GM12878 (cell line): ENCODE measurements at regions not wholly inside any gene's neighbourhood (a gene's known extent, or its start where the extent isn't known, plus 50 kb on each side); places are given as distances from the start of the nearest gene placed in this dataset.

Source experiments
- ATAC-seq: fragments of 200-7000 bp; cut with Tn5 transposase; 3 replicates; pipeline ENCODE4 v1.9.1; 2020; ENCODE audit warnings: mild to moderate bottlenecking, moderate library complexity
- BruUV-seq: library from RNA; stranded (reverse); fragments of 400-500 nt; replicated peaks from 2 replicates; lab custom pipeline; 2021; lab: Mats Ljungman, UMichigan
- CTCF ChIA-PET: fragments of 300-600 bp; sonication (Branson Sonifier 250); formaldehyde crosslinking; extraction: SDS; loops from one replicate; lab custom pipeline; 2021; ENCODE audit warnings: inconsistent platforms; lab: Yijun Ruan, JAX
- POLR2A ChIA-PET: fragments of 350-600 bp; formaldehyde crosslinking; extraction: SDS; loops from one replicate; lab custom pipeline; 2021; ENCODE audit warnings: inconsistent platforms; lab: Charles Lee
- RAD21 ChIA-PET: fragments of 300-600 bp; sonication (Branson Sonifier 250); formaldehyde crosslinking; loops from one replicate; lab custom pipeline; 2023; ENCODE audit warnings: antibody characterized with exemption; ENCODE audit not compliant: unreplicated experiment; lab: Charles Lee
- SMC1A ChIA-PET: fragments of 300-600 bp; sonication (Branson Sonifier 250); formaldehyde crosslinking; loops from one replicate; lab custom pipeline; 2023; ENCODE audit not compliant: unreplicated experiment, uncharacterized antibody; lab: Charles Lee
- DNase-seq: peaks from one replicate; pipeline ENCODE4 v3.0.0-alpha.2; 2011; ENCODE audit warnings: low read depth, low spot score
- FAIRE-seq: peaks from 3 replicates; lab custom pipeline; 2011; peaks lifted over from hg19 to GRCh38; lab: Jason Lieb, UNC
- H2AFZ ChIP-seq: 2 replicates; pipeline ENCODE4 v1.6.0; 2011; ENCODE audit warnings: low read depth, low read length, control low read depth; ENCODE audit not compliant: control insufficient read depth
- H3K27ac ChIP-seq: 2 replicates; pipeline ENCODE4 v1.5.1; 2011; ENCODE audit warnings: control low read depth; ENCODE audit not compliant: control insufficient read depth, insufficient read depth
- H3K27me3 ChIP-seq, 2 experiments: replicated peaks in 1 of 2; 2 replicates each; pipeline versions ENCODE4 v1.6.0 to v1.6.1; 2011; ENCODE audit warnings: low read length in 1 of 2; ENCODE audit not compliant: control insufficient read depth in 2 of 2, insufficient read depth in 2 of 2
- H3K36me3 ChIP-seq, 2 experiments: 2 replicates each; pipeline ENCODE4 v1.5.1; 2011; ENCODE audit warnings: low read length in 1 of 2; ENCODE audit not compliant: control insufficient read depth in 2 of 2, insufficient read depth in 2 of 2
- H3K4me1 ChIP-seq: 2 replicates; pipeline ENCODE4 v1.6.1; 2011; ENCODE audit warnings: mild to moderate bottlenecking, low read length, moderate library complexity, mixed read lengths; ENCODE audit not compliant: control insufficient read depth, insufficient read depth
- H3K4me2 ChIP-seq: 2 replicates; pipeline ENCODE4 v1.6.0; 2011; ENCODE audit warnings: control low read depth; ENCODE audit not compliant: control insufficient read depth, insufficient read depth
- H3K4me3 ChIP-seq: fragments of 200-600 bp; sonication (generic); 2 replicates; pipeline ENCODE4 v1.5.1; 2016
- H3K79me2 ChIP-seq: 2 replicates; pipeline ENCODE4 v1.6.0; 2011; ENCODE audit warnings: low read length; ENCODE audit not compliant: control insufficient read depth, insufficient read depth
- H3K9ac ChIP-seq: 2 replicates; pipeline ENCODE4 v1.8.0; 2011; ENCODE audit warnings: low read length, control low read depth, mixed read lengths; ENCODE audit not compliant: control insufficient read depth, insufficient read depth
- H3K9me3 ChIP-seq: replicated peaks from 3 replicates; pipeline ENCODE4 v1.5.1; 2011; ENCODE audit warnings: mild to moderate bottlenecking, low read length; ENCODE audit not compliant: control insufficient read depth, insufficient read depth
- H4K20me1 ChIP-seq: 2 replicates; pipeline ENCODE4 v1.6.0; 2011; ENCODE audit not compliant: control insufficient read depth, insufficient read depth
- ASH2L ChIP-seq: fragments of 300-600, 200-600 bp; sonication (generic); IDR thresholded peaks from 2 replicates; pipeline ENCODE4 v1.6.1; 2017; ENCODE audit warnings: low read depth, mild to moderate bottlenecking, borderline replicate concordance
- CREM ChIP-seq: IDR thresholded peaks from 2 replicates; pipeline ENCODE4 v1.6.1; 2014; ENCODE audit warnings: antibody characterized with exemption, low read depth
- HDAC2 ChIP-seq: fragments of 200-600 bp; sonication (generic); IDR thresholded peaks from 2 replicates; pipeline ENCODE4 v1.6.1; 2017
- HDGF ChIP-seq: fragments of 450-650 bp; IDR thresholded peaks from 2 replicates; pipeline ENCODE4 v1.6.1; 2016; ENCODE audit warnings: antibody characterized with exemption
- KDM1A ChIP-seq: fragments of 200-600 bp; sonication (generic); IDR thresholded peaks from 2 replicates; pipeline ENCODE4 v1.6.1; 2016; ENCODE audit warnings: borderline replicate concordance
- KLF5 ChIP-seq: fragments of 450-650 bp; IDR thresholded peaks from 2 replicates; pipeline ENCODE4 v1.6.1; 2014; ENCODE audit warnings: mild to moderate bottlenecking; ENCODE audit not compliant: partially characterized antibody
- LARP7 ChIP-seq: fragments of 450-650 bp; IDR thresholded peaks from 2 replicates; pipeline ENCODE4 v1.6.1; 2017; ENCODE audit warnings: mild to moderate bottlenecking
- MTA2 ChIP-seq: fragments of 450-650 bp; IDR thresholded peaks from 2 replicates; pipeline ENCODE4 v1.6.1; 2016; ENCODE audit warnings: low read depth, mild to moderate bottlenecking, moderate library complexity
- NR2C1 ChIP-seq: fragments of 450-650 bp; IDR thresholded peaks from 2 replicates; pipeline ENCODE4 v1.6.1; 2017; ENCODE audit warnings: antibody characterized with exemption, mild to moderate bottlenecking, moderate library complexity
- PML ChIP-seq: IDR thresholded peaks from 2 replicates; pipeline ENCODE4 v1.6.1; 2012; ENCODE audit warnings: low read length, inconsistent platforms
- RAD21 ChIP-seq: IDR thresholded peaks from 2 replicates; pipeline ENCODE4 v1.6.1; 2011; ENCODE audit warnings: mild to moderate bottlenecking, low read depth, low read length, moderate library complexity; ENCODE audit not compliant: insufficient read depth
- RELA ChIP-seq: fragments of 450-650 bp; IDR thresholded peaks from 2 replicates; pipeline ENCODE4 v1.8.0; 2014; ENCODE audit warnings: borderline replicate concordance; ENCODE audit not compliant: partially characterized antibody
- SMC3 ChIP-seq: IDR thresholded peaks from 2 replicates; pipeline ENCODE4 v1.6.1; 2011; ENCODE audit warnings: low read length, improper control_type of control experiment, borderline replicate concordance
- SPI1 ChIP-seq: IDR thresholded peaks from 2 replicates; pipeline ENCODE4 v1.6.1; 2011; ENCODE audit warnings: low read depth, mild to moderate bottlenecking, low read length, moderate library complexity, borderline replicate concordance; ENCODE audit not compliant: insufficient read depth
- ZBED1 ChIP-seq: IDR thresholded peaks from 2 replicates; pipeline ENCODE4 v1.6.1; 2016; ENCODE audit warnings: borderline replicate concordance
- WGBS: methylation state at CpG from one replicate; pipeline ENCODE4 v1.1.6; 2016; ENCODE audit warnings: low lambda C conversion rate; ENCODE audit not compliant: insufficient replicate concordance, insufficient coverage; ENCODE audit errors: missing lambda C conversion rate; 5-methylcytosine and 5-hydroxymethylcytosine counted together
- in situ Hi-C: fragments of 300-500 bp; cut with MboI; formaldehyde crosslinking; loops from 9 replicates; pipeline ENCODE4 v1.14.3; 2018; ENCODE audit warnings: mixed read lengths
- intact Hi-C: fragments of 100-400 bp; cut with micrococcal nuclease; formaldehyde crosslinking; loops from one replicate; pipeline ENCODE4 v1.14.2; 2022; ENCODE audit not compliant: unreplicated experiment
- TF ChIP-seq, protein P1 (sequence below): IDR thresholded peaks from 2 replicates; pipeline ENCODE4 v1.6.1; 2012; ENCODE audit warnings: improper control_type of control experiment, low read depth, low read length; ENCODE audit not compliant: insufficient replicate concordance
- TF ChIP-seq, protein P2 (sequence below): fragments of 450-650 bp; IDR thresholded peaks from 2 replicates; pipeline ENCODE4 v1.6.1; 2017; ENCODE audit warnings: mild to moderate bottlenecking, moderate library complexity

DNA sequence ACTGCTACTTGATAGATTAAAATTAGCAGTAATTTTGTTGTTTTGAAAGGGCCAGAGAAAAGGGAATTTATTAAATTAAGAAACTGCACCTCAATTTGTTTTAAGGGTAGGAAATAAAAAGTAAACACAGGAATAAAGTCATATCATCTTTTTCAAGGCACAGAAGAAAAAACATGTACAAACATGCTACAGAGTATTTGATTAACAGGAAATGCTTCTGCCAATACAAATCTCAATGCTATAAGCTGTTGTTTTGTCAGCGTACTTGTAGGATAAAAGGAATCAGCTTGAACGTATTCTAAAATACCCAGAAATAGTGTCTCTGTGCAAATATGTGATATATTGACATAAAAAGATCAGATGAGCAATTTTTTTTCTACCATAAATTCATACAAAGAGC lies 474.0 kb upstream of the MGAT4C start:
- SMC1A ChIA-PET, result no interaction called here
- H3K27ac ChIP-seq, result no peak overlapping the region
- DNase-seq (no peak), ATAC-seq (no peak), FAIRE-seq (no peak)
- in situ Hi-C loops, result no loop called here
- POLR2A ChIA-PET, result no interaction called here
- intact Hi-C loops, result no loop called here
- CTCF ChIA-PET, result no interaction called here
- no peak overlapping the region for H3K9ac ChIP-seq
- no peaks in the 10 kb centered on the region for H3K4me1 ChIP-seq
- no peaks in the 10 kb centered on the region for H4K20me1 ChIP-seq
- H3K36me3 ChIP-seq, result no peaks in the 10 kb centered on the region
- 23% methylated on average over 2 of the region's 2 CpGs for WGBS
- no peak overlapping the region for H3K4me3 ChIP-seq
- no TSS peak for BruUV-seq
- no peaks in the 10 kb centered on the region for H3K79me2 ChIP-seq
- no peak overlapping the region for H2AFZ ChIP-seq
- H3K9me3 ChIP-seq, result no peaks in the 10 kb centered on the region
- RAD21 ChIA-PET, result no interaction called here
- H3K4me2 ChIP-seq, result no peak overlapping the region
- no peak for TF ChIP-seq HDGF
- TF ChIP-seq LARP7, result no peak
- no peak for TF ChIP-seq MTA2
- TF ChIP-seq HDAC2, result no peak
- no peak for TF ChIP-seq PML
- TF ChIP-seq, protein P1, sequence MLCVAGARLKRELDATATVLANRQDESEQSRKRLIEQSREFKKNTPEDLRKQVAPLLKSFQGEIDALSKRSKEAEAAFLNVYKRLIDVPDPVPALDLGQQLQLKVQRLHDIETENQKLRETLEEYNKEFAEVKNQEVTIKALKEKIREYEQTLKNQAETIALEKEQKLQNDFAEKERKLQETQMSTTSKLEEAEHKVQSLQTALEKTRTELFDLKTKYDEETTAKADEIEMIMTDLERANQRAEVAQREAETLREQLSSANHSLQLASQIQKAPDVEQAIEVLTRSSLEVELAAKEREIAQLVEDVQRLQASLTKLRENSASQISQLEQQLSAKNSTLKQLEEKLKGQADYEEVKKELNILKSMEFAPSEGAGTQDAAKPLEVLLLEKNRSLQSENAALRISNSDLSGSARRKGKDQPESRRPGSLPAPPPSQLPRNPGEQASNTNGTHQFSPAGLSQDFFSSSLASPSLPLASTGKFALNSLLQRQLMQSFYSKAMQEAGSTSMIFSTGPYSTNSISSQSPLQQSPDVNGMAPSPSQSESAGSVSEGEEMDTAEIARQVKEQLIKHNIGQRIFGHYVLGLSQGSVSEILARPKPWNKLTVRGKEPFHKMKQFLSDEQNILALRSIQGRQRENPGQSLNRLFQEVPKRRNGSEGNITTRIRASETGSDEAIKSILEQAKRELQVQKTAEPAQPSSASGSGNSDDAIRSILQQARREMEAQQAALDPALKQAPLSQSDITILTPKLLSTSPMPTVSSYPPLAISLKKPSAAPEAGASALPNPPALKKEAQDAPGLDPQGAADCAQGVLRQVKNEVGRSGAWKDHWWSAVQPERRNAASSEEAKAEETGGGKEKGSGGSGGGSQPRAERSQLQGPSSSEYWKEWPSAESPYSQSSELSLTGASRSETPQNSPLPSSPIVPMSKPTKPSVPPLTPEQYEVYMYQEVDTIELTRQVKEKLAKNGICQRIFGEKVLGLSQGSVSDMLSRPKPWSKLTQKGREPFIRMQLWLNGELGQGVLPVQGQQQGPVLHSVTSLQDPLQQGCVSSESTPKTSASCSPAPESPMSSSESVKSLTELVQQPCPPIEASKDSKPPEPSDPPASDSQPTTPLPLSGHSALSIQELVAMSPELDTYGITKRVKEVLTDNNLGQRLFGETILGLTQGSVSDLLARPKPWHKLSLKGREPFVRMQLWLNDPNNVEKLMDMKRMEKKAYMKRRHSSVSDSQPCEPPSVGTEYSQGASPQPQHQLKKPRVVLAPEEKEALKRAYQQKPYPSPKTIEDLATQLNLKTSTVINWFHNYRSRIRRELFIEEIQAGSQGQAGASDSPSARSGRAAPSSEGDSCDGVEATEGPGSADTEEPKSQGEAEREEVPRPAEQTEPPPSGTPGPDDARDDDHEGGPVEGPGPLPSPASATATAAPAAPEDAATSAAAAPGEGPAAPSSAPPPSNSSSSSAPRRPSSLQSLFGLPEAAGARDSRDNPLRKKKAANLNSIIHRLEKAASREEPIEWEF, result no peak
- no peak for TF ChIP-seq SPI1
- no peak for TF ChIP-seq ZBED1
- TF ChIP-seq ASH2L, result no peak
- no peak for TF ChIP-seq KDM1A
- TF ChIP-seq KLF5, result no peak
- no peak for TF ChIP-seq NR2C1
- TF ChIP-seq, protein P2, sequence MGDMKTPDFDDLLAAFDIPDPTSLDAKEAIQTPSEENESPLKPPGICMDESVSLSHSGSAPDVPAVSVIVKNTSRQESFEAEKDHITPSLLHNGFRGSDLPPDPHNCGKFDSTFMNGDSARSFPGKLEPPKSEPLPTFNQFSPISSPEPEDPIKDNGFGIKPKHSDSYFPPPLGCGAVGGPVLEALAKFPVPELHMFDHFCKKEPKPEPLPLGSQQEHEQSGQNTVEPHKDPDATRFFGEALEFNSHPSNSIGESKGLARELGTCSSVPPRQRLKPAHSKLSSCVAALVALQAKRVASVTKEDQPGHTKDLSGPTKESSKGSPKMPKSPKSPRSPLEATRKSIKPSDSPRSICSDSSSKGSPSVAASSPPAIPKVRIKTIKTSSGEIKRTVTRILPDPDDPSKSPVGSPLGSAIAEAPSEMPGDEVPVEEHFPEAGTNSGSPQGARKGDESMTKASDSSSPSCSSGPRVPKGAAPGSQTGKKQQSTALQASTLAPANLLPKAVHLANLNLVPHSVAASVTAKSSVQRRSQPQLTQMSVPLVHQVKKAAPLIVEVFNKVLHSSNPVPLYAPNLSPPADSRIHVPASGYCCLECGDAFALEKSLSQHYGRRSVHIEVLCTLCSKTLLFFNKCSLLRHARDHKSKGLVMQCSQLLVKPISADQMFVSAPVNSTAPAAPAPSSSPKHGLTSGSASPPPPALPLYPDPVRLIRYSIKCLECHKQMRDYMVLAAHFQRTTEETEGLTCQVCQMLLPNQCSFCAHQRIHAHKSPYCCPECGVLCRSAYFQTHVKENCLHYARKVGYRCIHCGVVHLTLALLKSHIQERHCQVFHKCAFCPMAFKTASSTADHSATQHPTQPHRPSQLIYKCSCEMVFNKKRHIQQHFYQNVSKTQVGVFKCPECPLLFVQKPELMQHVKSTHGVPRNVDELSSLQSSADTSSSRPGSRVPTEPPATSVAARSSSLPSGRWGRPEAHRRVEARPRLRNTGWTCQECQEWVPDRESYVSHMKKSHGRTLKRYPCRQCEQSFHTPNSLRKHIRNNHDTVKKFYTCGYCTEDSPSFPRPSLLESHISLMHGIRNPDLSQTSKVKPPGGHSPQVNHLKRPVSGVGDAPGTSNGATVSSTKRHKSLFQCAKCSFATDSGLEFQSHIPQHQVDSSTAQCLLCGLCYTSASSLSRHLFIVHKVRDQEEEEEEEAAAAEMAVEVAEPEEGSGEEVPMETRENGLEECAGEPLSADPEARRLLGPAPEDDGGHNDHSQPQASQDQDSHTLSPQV, result no peak
- no peak for TF ChIP-seq RAD21
- no peak for TF ChIP-seq RELA
- no peak for TF ChIP-seq CREM
- no peak for TF ChIP-seq SMC3
- no peaks in the 10 kb centered on the region for H3K27me3 ChIP-seq
